PC-9 (cell line): ENCODE measurements at regions not wholly inside any gene's neighbourhood (a gene's known extent, or its start where the extent isn't known, plus 50 kb on each side); places are given as distances from the start of the nearest gene placed in this dataset.
A peak's percentile ranks its signal among the peaks of the same experiment; 100 is the strongest.

Source experiments
- CTCF ChIP-seq: fragments of 200-600 bp; sonication (generic); conservative IDR thresholded peaks from 2 replicates; pipeline ENCODE4 v1.6.1; 2017; ENCODE audit warnings: mixed run types, antibody characterized with exemption, mild to moderate bottlenecking, moderate library complexity
- EZH2 ChIP-seq: fragments of 200-600 bp; sonication (generic); IDR thresholded peaks from 2 replicates; pipeline ENCODE4 v1.8.0; 2017; ENCODE audit warnings: antibody characterized with exemption, low read depth

- TF ChIP-seq CTCF (peak; percentile 41; the same call in 1 of the 2 replicates), EZH2 (no peak)
Observed at GRCh38 chr12:98422812-98423211, 92.6 kb upstream of the TMPO start.
